Skeletal muscle tissue (tissue), 3 donors: ENCODE measurements at regions not wholly inside any gene's neighbourhood (a gene's known extent, or its start where the extent isn't known, plus 50 kb on each side); places are given as distances from the start of the nearest gene placed in this dataset.
"Not testable (repeated sequence)": the region's sequence is repeated elsewhere in the genome, so short reads cannot be mapped to it uniquely, and the experiment has no call there.

ENCODE experiments used
- H3K27ac ChIP-seq: one replicate; pipeline ENCODE4 v1.7.0; 2013; ENCODE audit warnings: mild to moderate bottlenecking, low read depth, low read length, inconsistent platforms
- H3K27me3 ChIP-seq, 3 donors: one replicate each; pipeline ENCODE4 v1.7.0; 2013; ENCODE audit warnings: low read length in 3 of 3; ENCODE audit not compliant: control insufficient read depth in 3 of 3, insufficient read depth in 3 of 3
- H3K36me3 ChIP-seq, 3 donors: one replicate each; pipeline ENCODE4 v1.7.0; 2013; ENCODE audit warnings: low read length in 3 of 3; ENCODE audit not compliant: control insufficient read depth in 3 of 3, insufficient read depth in 3 of 3
- H3K4me1 ChIP-seq, 3 donors: one replicate each; pipeline ENCODE4 v1.7.0; 2013; ENCODE audit warnings: low read length in 3 of 3, mild to moderate bottlenecking in 3 of 3; ENCODE audit not compliant: control insufficient read depth in 3 of 3, insufficient read depth in 3 of 3
- H3K4me3 ChIP-seq, 3 donors: one replicate each; pipeline ENCODE4 v1.7.0; 2013; ENCODE audit warnings: low read length in 3 of 3
- H3K9ac ChIP-seq, 3 donors: one replicate each; pipeline ENCODE4 v1.7.0; 2013; ENCODE audit warnings: low read length in 3 of 3, mild to moderate bottlenecking in 3 of 3, moderate library complexity in 2 of 3, low read depth in 1 of 3
- H3K9me3 ChIP-seq, 3 donors: one replicate each; pipeline ENCODE4 v1.7.0; 2013; ENCODE audit warnings: low read length in 3 of 3; ENCODE audit not compliant: control insufficient read depth in 3 of 3
- donor health status: Osteomylitis.

GRCh38 chr3:137582484-137582883 is 181.6 kb upstream of the SOX14 start:
- no peak overlapping the region for H3K9ac ChIP-seq
- H3K36me3 ChIP-seq: no peaks in the 10 kb centered on the region
- no peak overlapping the region for H3K4me3 ChIP-seq
- H3K27me3 ChIP-seq: no peaks in the 10 kb centered on the region
- H3K27ac ChIP-seq: no peak overlapping the region
- H3K9me3 ChIP-seq: no peaks in the 10 kb centered on the region
- H3K4me1 ChIP-seq: no peaks in the 10 kb centered on the region

- Histone ChIP-seq H3K36me3 (no peaks in the 10 kb centered on the region), H3K9me3 (no peaks in the 10 kb centered on the region), H3K27ac (no peak overlapping the region), H3K9ac (no peak overlapping the region), H3K27me3 (no peaks in the 10 kb centered on the region), H3K4me3 (no peak overlapping the region), H3K4me1 (no peaks in the 10 kb centered on the region)
Observed at GRCh38 chr3:137583256-137583655, 180.9 kb upstream of the SOX14 start.

- Histone ChIP-seq H3K9me3 (no peaks in the 10 kb centered on the region), H3K27me3 (no peaks in the 10 kb centered on the region), H3K9ac (no peak overlapping the region), H3K4me1 (no peaks in the 10 kb centered on the region), H3K27ac (no peak overlapping the region), H3K4me3 (no peak overlapping the region), H3K36me3 (no peaks in the 10 kb centered on the region)
Observed at GRCh38 chr3:137588871-137589270, 175.2 kb upstream of the SOX14 start.

GRCh38 chr3:137595415-137595814 is 168.7 kb upstream of the SOX14 start:
- not testable (repeated sequence) for H3K36me3 ChIP-seq, H3K4me3 ChIP-seq, H3K9me3 ChIP-seq, H3K27ac ChIP-seq, H3K4me1 ChIP-seq, H3K9ac ChIP-seq, H3K27me3 ChIP-seq

- H3K36me3 ChIP-seq: no peaks in the 10 kb centered on the region
- H3K9ac ChIP-seq: no peak overlapping the region
- no peaks in the 10 kb centered on the region for H3K4me1 ChIP-seq
- no peak overlapping the region for H3K4me3 ChIP-seq
- H3K27ac ChIP-seq: no peak overlapping the region
- H3K27me3 ChIP-seq: no peaks in the 10 kb centered on the region
- H3K9me3 ChIP-seq: no peaks in the 10 kb centered on the region
Observed at GRCh38 chr3:137610723-137611122, 153.4 kb upstream of the SOX14 start.

- H3K4me1 ChIP-seq: no peaks in the 10 kb centered on the region
- no peaks in the 10 kb centered on the region for H3K9me3 ChIP-seq
- H3K36me3 ChIP-seq: no peaks in the 10 kb centered on the region
- H3K4me3 ChIP-seq: no peak overlapping the region
- H3K27me3 ChIP-seq: no peaks in the 10 kb centered on the region
- no peak overlapping the region for H3K27ac ChIP-seq
- H3K9ac ChIP-seq: no peak overlapping the region
Observed at GRCh38 chr3:137612291-137612690, 151.8 kb upstream of the SOX14 start.

GRCh38 chr3:137615659-137616418 is 148.3 kb upstream of the SOX14 start:
- no peak overlapping the region for H3K9ac ChIP-seq
- no peak overlapping the region for H3K4me3 ChIP-seq
- no peaks in the 10 kb centered on the region for H3K27me3 ChIP-seq
- H3K9me3 ChIP-seq: no peaks in the 10 kb centered on the region
- no peaks in the 10 kb centered on the region for H3K36me3 ChIP-seq
- H3K4me1 ChIP-seq: no peaks in the 10 kb centered on the region
- H3K27ac ChIP-seq: no peak overlapping the region

- H3K9me3 ChIP-seq: no peaks in the 10 kb centered on the region
- H3K9ac ChIP-seq: no peak overlapping the region
- no peaks in the 10 kb centered on the region for H3K4me1 ChIP-seq
- H3K27ac ChIP-seq: no peak overlapping the region
- no peak overlapping the region for H3K4me3 ChIP-seq
- H3K36me3 ChIP-seq: no peaks in the 10 kb centered on the region
- peaks cover 0 to 4% (median 2%) of the 10 kb centered on the region in 3 donors for H3K27me3 ChIP-seq
Observed at GRCh38 chr3:137641879-137642704, 122.0 kb upstream of the SOX14 start.

GRCh38 chr3:137642831-137643230 is 121.3 kb upstream of the SOX14 start:
- H3K9me3 ChIP-seq: no peaks in the 10 kb centered on the region
- H3K27ac ChIP-seq: no peak overlapping the region
- H3K27me3 ChIP-seq: peaks cover 0 to 4% (median 2%) of the 10 kb centered on the region in 3 donors
- no peaks in the 10 kb centered on the region for H3K4me1 ChIP-seq
- H3K36me3 ChIP-seq: no peaks in the 10 kb centered on the region
- H3K9ac ChIP-seq: no peak overlapping the region
- no peak overlapping the region for H3K4me3 ChIP-seq

- no peaks in the 10 kb centered on the region for H3K9me3 ChIP-seq
- no peaks in the 10 kb centered on the region for H3K4me1 ChIP-seq
- no peak overlapping the region for H3K4me3 ChIP-seq
- H3K9ac ChIP-seq: no peak overlapping the region
- H3K27ac ChIP-seq: no peak overlapping the region
- peaks cover 0 to 4% (median 2%) of the 10 kb centered on the region in 3 donors for H3K27me3 ChIP-seq
- no peaks in the 10 kb centered on the region for H3K36me3 ChIP-seq
Observed at GRCh38 chr3:137647179-137647578, 116.9 kb upstream of the SOX14 start.
